GM12878 (cell line): ENCODE measurements at regions not wholly inside any gene's neighbourhood (a gene's known extent, or its start where the extent isn't known, plus 50 kb on each side); places are given as distances from the start of the nearest gene placed in this dataset.

Experiments
- BHLHE40 ChIP-seq, 2 experiments: fragments of 450-650 bp in 1 of 2; IDR thresholded peaks; 2 replicates each; pipeline ENCODE4 v1.6.1; 2011 to 2017; ENCODE audit warnings: low read depth in 2 of 2, borderline replicate concordance in 1 of 2, improper control_type of control experiment in 1 of 2, low read length in 1 of 2, mild to moderate bottlenecking in 1 of 2
- CTCF ChIP-seq, 3 experiments: IDR thresholded peaks in 2 of 3; conservative IDR thresholded peaks in 1 of 3; 2 replicates each; pipeline ENCODE4 v1.5.1; 2011; ENCODE audit warnings: low read depth in 3 of 3, low read length in 3 of 3, mild to moderate bottlenecking in 3 of 3, control low read depth in 2 of 3, moderate library complexity in 2 of 3, inconsistent platforms in 1 of 3, mixed read lengths in 1 of 3; ENCODE audit not compliant: control insufficient read depth in 2 of 3, insufficient read depth in 1 of 3; ENCODE audit errors: extremely low read depth in 1 of 3
- EP300 ChIP-seq, 2 experiments: fragments of 150-350 bp in 1 of 2; IDR thresholded peaks; 2 replicates each; pipeline ENCODE4 v1.6.1; 2011 to 2012; ENCODE audit warnings: low read depth in 2 of 2, low read length in 2 of 2, borderline replicate concordance in 1 of 2, improper control_type of control experiment in 1 of 2, inconsistent platforms in 1 of 2; ENCODE audit not compliant: control insufficient read depth in 1 of 2
- MYC ChIP-seq: IDR thresholded peaks from 2 replicates; pipeline ENCODE4 v1.6.1; 2011; ENCODE audit warnings: mild to moderate bottlenecking, low read length, moderate library complexity, inconsistent platforms; ENCODE audit not compliant: insufficient read depth, insufficient replicate concordance, insufficient read length, severe bottlenecking
- PBX3 ChIP-seq: IDR thresholded peaks from 2 replicates; pipeline ENCODE4 v1.6.1; 2011; ENCODE audit warnings: mild to moderate bottlenecking, low read depth, low read length, moderate library complexity; ENCODE audit not compliant: insufficient replicate concordance
- POLR2AphosphoS2 ChIP-seq: IDR thresholded peaks from 2 replicates; pipeline ENCODE4 v1.6.1; 2011; ENCODE audit warnings: low read depth, mild to moderate bottlenecking, low read length, improper control_type of control experiment, moderate library complexity
- RAD21 ChIP-seq: IDR thresholded peaks from 2 replicates; pipeline ENCODE4 v1.6.1; 2011; ENCODE audit warnings: mild to moderate bottlenecking, low read depth, low read length, moderate library complexity; ENCODE audit not compliant: insufficient read depth
- ZBTB40 ChIP-seq: fragments of 450-650 bp; IDR thresholded peaks from 2 replicates; pipeline ENCODE4 v1.6.1; 2016; ENCODE audit warnings: mild to moderate bottlenecking, moderate library complexity, borderline replicate concordance

GRCh38 chr2:150208689-150209088 lies 278.8 kb downstream of the RND3 start:
- TF ChIP-seq RAD21 (no peak), CTCF (IDR thresholded peaks at IDR 0.05 in 2 of 3, conservative IDR thresholded peaks at IDR 0.05 in 1 of 3; ENCODE audit: control insufficient read depth in 2 of 3, extremely low read depth in 1 of 3, insufficient read depth in 1 of 3, low read depth in 3 of 3, low read length in 3 of 3) (no peak), MYC (no peak), PBX3 (no peak), POLR2AphosphoS2 (no peak), EP300 (IDR thresholded peaks at IDR 0.05; ENCODE audit: borderline replicate concordance in 1 of 2, control insufficient read depth in 1 of 2, low read depth in 2 of 2, low read length in 2 of 2) (no peak), ZBTB40 (no peak), BHLHE40 (IDR thresholded peaks at IDR 0.05; ENCODE audit: borderline replicate concordance in 1 of 2, low read depth in 2 of 2, low read length in 1 of 2) (no peak)
